ENCODE measurements at regions not wholly inside any gene's neighbourhood (a gene's known extent, or its start where the extent isn't known, plus 50 kb on each side); places are given as distances from the start of the nearest gene placed in this dataset.

GRCh38 chr5:173767574-173768266 is 120.4 kb upstream of the CPEB4 start:
- no peak for DNase-seq

DNA sequence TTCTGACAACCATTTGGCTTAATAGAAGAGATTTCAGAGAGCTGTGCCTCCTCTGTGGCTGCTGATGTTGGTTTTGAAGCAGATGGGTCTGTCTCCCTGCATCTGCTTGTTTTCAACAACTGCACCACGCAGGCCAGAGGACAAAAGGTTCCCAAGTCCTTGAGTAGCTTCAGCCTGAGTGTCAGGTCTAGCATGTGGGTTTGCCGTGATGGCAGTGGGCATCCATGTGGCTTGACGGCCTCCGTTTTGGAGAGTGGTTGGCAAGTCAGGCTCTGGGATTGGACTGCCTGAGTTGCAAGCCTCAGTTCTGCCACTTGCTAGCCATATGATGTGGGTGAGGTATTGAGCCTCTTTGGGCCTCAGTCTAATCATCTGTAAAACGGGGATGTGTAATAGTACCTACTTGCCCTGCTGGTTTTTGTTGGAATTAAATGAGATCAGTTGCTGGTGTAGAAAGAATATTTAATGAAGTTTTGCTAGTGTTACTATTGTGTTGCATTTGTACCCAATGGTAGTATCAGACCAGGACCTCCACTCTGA is 119.8 kb upstream of the CPEB4 start:
- no peak for DNase-seq

DNA sequence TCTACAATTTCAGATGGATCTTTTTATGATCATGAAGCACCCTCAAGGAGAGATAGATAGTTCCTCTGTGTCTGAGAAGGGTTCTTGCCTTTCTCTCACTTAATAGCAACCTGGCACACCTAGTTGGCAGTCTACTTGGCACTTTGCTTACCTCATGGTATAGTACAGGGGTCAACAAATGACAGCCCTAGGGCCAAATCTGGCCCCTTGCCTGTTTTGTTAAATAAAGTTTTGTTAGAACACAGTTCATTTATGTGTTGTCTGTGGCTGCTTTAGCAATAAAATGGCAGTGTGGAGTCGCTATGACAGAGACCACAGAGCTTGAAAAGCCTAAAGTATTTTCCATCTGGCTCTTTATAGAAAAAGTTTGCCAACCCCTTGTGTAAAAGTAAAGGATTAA is 119.3 kb upstream of the CPEB4 start:
- DNase-seq: no peak

DNA sequence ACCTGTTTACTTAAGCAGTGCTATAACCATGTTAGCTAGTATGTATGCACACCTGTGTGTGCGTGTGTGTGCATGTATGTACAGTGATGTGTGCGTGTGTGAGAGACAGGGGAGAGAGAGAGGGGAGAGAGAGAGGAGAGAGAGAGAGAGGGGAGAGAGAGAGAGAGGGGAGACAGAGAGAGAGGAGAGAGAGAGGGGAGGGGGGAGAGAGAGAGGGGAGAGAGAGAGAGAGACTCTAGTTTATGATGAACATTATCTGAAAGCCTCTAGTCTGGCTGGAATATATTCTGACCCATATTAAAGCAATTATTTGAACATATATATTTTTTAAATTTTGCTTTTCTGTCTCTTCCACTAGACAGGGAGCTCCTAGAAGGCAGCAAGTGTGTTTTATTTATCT is 117.5 kb upstream of the CPEB4 start:
- no peak for DNase-seq

DNA sequence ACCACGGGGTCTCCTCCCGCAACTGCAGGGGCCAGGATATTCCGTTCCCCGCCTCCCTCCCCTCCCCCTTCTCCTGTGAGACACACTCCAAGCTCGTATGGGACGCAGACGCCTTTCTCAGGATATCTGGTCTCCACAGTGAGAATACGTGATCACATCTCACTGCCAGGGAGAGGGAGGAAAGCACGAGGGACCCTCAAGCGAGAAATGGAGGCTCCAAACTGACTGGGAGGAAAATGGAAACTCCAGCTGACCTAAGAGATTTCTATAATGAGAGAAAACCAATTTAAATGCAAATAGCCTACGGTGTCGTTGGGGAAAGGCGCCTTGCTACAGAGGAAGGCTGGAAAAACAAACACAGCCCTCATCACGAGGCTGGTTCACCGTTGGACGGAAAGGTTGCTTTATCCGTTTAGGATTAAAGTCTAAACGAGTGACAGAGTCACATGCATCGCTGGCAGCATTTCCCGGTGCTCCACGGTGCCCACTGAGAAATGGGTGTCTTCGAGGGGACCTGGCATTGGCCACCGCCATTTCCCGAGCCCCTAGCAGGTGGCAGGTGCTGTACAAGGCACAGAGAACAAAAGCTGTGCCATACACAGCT is 116.9 kb upstream of the CPEB4 start:
- no peak for DNase-seq

DNA sequence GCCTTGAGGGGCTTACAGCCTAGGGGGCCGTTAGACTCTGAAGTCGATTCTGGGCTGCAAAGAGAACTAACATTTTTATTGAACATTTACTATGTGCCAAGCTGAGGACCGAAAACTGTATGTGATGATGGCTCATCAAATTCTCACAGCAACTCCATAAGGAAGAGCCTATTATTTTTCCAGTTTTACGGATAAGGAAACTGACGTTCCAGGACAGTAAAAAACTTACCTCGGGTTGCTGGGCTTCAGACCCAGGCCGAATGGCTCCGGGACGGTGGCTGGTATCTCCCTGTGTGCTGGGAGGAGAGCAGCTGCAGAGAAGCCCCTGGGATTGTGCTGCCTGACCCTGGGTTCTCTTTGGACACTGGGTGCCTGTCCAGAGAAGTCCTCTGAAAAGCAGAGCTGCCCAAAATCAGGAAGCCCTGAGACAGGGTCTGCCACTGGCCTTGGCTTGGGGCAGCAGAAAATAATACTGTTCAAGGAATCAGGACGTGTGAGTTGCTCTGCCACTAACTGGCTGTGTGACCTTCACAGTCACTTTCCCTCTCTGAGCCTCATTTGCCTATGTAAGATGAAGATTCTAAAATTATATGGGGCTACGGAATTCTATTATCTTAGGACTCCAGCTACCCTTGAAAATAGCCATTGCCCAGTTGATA is 116.3 kb upstream of the CPEB4 start:
- DNase-seq: no peak

GRCh38 chr5:173772384-173773059 is 115.6 kb upstream of the CPEB4 start:
- no peak for DNase-seq

- no peak for DNase-seq
Measured at GRCh38 chr5:173774271-173774761, 113.8 kb upstream of the CPEB4 start.

GRCh38 chr5:173775261-173776197 is 112.6 kb upstream of the CPEB4 start:
- DNase-seq: no peak

DNA sequence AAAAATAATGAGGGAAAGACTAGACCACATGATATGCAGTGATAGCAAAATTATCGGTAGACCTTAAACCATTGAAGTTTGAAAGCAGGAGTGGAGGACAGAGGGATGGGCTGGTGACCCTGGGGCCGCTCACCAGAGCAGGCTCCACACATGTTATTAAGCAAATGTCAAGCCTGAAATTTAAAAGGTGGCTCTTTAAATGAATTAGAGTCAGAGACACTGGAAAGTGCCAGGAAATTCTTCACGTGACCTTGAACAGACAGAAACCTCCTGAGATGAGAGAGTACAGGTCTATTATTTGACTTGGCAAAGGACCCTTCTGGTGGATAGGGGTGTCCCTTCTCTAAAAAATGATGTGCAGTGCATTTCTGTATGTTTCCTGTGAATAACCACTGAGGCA is 111.0 kb upstream of the CPEB4 start:
- DNase-seq: no peak

DNA sequence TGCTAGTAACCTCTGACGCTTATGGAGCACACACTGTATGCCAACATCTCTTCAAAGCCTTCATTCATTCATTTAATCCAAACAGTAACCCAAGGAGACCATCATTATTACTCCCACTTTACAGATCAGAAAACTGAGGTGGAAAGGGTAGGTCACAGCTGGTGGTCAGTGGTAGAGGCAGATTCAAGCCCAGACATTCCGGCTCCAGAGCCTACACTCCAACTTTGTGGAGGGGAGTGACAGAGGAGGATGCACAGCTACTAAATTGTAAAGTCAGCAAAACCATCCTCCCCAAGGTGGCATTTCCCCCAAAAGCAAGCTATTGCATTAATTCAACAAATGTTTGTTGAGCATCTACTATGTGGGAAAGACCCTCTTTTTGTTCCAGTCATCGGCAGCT is 110.5 kb upstream of the CPEB4 start:
- DNase-seq: no peak

DNA sequence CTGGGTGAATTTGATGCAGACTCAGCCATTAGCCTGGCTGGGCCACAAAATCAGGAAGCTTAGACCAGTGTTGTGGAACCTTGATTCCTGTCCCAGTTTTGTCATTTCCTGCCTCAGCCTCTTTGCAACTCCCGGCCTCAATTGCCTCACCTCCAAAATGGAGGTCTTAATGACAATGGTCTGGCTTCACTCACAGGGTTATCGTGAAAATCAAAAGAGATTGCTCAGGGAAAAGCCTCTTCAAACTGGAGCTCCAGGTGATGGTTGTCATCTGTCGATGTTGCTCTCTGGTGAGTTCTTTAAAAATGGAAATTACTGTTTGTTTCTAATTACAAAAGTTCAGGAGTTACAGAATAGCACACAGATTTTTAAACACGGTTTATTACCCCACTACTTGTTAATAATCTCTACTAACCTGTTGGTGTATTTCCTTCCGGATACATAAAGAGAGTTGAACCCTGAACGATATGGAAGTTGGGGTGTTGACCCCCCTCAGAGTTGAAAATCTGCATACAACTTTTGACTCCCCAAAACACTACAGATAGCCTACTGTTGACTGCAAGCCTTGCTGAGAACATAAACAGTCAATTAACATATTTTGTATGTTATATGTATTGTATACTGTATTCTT is 109.9 kb upstream of the CPEB4 start:
- DNase-seq: no peak

- DNase-seq: no peak
Measured at GRCh38 chr5:173778784-173779304, 109.3 kb upstream of the CPEB4 start.

DNA sequence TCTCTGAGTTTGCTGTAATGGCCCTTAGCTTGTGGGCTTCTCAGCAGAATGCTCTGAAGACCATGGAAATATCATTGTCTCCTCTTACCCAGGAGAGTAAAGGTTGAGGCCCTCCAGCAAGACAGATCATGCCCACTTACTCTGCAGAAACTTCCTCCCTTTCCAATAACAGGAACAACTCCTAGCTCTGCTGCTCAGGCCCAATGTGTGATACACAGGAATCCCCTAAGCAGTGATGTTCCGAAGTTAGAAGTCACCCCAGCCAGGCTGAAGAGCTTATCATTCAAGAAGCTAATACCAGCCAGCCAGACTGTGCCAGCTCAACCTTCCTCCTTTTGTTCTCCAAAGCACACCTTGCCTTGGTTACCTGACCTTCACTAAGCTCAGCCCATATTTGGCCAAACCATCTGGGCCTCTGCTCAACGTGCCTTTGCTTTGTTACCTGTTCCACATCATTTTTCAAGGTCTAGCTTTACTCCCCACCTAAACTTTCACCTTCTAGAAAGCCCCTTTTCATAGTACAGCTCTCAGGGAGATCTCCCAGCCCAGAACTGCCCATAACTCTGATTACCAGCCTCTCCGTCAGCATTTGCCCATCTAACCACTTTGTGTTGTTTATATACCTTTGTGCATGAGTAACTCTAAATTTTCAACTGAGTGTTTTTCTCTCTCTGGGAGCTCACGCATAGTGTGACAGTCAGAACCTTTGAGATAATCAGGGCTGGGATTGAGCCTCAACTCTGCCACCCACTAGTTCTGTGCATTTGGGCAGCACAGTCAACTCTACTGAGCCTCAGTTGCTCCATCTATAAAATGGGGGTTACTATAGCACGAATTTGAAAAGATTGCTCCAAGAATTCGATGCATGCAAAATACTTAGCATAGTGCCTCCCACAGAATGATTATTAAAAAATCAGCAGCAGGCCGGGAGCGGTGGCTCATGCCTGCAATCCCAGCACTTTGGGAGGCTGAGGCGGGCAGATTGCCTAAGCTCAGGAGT is 107.6 kb upstream of the CPEB4 start:
- DNase-seq: no peak

DNA sequence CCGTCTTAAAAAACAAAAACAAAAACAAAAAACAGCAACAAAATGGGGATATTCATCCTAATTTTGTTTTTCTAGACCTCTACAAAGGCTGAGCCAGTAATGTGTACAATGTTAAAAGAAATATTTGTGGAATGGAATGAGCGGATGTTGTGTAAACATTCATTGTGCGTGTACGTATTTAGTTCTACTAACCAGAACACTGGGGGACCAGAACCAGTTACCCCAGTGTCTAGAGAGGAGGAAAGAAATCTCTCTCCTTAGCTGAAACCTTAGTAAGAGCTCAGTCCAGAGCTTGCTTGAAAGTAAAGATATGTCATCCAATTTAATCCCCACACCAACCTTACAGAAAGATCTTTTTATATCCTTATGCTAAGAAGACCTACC is 106.7 kb upstream of the CPEB4 start:
- DNase-seq: no peak

DNA sequence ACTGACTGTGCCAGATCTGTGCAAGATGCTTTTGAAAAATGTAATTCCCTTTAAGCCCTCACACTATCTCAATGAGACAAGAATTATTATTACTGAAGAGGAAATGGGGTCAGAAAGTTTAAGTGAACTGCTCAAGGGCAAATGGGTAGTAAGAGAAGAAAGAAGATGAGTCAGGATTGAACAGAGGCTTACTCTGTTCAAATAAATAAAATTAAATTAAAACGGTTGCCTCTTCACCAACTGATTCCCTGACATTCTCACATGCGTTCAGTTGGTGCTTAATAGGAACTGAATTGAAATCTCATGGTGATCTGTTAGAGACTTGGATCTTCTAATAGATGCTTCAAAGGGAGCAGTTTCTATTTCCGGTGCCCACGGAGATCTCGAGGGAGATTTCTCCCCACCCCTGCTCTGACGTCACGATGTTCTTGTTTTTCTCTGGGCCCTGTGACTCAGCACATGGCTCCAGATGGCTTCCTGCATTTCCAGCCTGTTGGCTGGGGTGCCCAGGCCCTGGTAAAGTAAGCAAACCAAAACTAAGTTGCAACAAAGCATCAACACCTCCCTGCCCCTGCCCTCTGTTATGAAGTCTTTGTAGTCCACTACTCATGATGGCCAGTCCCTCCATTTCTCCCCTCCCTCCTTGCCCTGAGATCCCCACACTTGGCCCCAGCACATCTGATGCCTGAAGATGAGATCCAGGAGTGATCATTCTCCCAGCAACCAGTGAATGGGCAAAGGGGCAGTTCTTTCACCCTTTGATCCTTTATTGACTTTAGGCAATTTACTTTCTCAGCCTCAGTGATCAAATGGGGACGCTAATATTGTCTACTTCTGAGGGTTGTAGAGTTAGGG is 106.1 kb upstream of the CPEB4 start:
- DNase-seq: peak; percentile 47

GRCh38 chr5:173782671-173783101 is 105.5 kb upstream of the CPEB4 start:
- DNase-seq: no peak

GRCh38 chr5:173783371-173783770 is 104.8 kb upstream of the CPEB4 start:
- DNase-seq: no peak

- DNase-seq: no peak
Measured at GRCh38 chr5:173785400-173785799, 102.7 kb upstream of the CPEB4 start.
